Ecto neural progenitor cell (in vitro differentiated cells): ENCODE measurements at regions not wholly inside any gene's neighbourhood (a gene's known extent, or its start where the extent isn't known, plus 50 kb on each side); places are given as distances from the start of the nearest gene placed in this dataset.

Experiments used
- DNase-seq: peaks from one replicate; pipeline ENCODE4 v3.0.0-alpha.2; 2018; ENCODE audit warnings: low spot score

GRCh38 chr12:40557980-40558379, 134.3 kb upstream of the CNTN1 start:
- DNase-seq, result no peak

DNA sequence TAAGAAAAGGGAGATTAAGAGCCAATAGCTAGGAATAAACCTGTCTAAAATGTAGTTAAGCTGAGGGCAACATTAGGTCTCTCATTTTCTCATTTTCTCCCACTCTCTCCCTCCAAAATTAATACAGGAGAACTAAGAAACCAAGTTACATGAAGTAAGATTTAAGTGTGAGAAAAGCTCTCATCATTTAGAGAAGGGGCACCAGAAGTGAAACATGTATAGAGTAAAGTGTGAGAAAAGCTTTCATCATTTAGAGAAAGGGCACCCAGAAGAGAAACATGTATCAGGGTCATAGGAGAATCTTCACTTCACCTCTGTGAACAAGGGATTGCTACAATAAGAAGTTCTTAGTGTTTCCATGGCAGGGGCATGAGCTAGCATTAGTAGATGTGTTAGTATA, 132.4 kb upstream of the CNTN1 start:
- DNase-seq, result no peak

DNA sequence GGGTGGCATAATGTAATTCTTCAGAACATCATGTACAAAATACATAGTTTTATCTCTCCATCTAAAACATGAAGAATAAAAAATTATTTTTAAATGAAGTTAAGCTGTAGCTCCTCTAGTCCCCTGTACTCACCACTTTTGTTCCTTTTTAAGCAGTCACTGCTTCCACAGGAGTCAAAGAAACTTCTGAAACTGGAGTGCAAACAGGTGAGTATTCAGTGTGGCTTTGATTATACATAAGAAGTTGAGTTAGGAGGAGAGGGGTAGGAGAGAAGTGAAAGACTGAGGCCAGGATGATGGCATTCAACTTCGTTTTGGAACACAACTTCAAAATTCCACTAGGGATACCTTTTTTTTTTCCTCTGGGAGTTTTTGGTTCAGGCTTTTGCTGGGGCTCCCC, 131.4 kb upstream of the CNTN1 start:
- DNase-seq, result no peak

GRCh38 chr12:40561395-40561966, 130.8 kb upstream of the CNTN1 start:
- DNase-seq, result no peak

DNA sequence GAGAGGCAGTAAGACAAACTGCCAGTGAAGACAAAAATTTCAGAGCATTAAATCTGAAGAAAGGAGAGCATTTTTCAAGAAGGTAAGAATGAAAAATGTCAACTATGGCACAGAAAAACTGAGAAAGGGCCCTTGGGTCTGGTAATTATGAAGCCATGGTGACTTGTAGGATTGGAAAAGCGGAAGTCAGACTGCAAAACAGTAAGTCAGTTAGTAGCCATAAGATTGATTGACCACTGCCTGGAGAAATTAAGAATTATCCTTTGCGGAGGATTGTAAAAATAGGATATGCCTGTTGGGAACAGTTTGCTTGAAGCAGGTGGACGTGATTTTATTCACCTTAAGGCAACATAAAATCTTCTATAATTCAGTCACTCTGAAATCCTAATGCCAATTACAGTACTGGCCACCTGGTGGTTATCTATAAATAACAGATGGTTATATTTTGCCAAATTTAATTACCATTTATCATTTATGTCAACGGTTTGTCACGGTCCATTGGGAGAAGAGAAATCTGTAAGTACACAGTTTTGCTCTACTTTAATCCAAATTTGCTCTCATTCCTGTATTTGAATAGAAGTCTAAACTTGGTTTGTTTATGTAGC, 127.1 kb upstream of the CNTN1 start:
- DNase-seq, result no peak

DNA sequence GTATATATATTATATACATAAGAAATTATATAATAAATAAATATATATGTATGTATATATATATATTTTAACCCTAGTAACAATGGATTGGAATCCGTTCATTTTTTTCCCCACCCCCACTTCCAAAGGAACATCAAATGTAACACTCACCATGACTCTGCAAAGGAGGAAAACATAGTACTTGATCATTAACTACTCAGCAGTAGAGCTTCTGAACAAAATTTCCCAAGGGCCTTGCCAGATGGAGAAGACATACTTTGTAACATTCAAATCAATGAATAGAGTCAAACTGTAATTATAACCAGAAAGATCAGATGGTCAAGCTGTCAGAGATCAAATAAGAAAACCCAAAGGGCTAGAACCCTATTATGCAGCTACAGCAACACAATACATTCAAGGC, 126.0 kb upstream of the CNTN1 start:
- DNase-seq, result no peak

DNA sequence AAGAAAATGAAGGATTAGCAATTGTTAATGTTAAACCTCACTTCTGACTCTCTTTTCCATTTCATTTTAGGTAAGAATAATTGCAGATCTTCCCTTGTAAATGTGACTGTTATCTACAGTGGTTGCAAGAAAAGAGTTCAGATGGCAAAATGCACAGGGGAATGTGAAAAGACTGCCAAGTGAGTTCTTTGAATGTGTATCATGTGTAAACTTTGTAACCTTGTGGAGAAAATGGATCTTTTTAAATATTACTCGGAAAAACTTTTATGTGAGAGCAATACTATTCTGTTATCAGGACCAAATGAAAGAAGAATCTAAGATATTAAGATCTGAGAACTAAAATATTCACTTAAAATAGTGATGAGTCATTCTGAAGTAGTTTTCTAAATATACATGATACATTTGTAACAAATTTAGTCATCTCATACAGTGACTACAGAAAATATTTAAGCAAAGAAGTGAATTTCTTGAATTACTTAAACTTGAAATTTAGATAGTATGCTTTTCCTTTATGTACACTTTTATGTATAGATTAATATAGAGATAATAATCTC, 122.5 kb upstream of the CNTN1 start:
- no peak for DNase-seq

DNA sequence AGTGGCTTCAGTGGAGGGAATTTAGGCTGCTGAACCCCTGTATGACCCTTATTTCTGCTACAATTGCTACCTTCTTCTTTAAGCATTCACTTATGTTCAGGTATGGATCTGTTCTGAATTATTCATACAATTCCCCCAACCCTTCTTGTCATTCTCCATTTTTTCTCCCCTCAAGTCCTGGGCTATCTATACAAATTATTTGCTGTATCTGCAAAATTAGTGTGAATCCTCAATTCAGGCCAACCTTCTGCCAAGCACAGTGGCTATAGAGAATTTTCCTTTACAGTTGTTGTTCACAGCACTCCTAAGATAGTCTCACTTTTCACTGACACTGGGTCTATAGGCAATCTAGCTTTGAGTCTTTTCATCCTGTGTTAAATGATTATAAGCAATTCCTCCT, 119.2 kb upstream of the CNTN1 start:
- no peak for DNase-seq

DNA sequence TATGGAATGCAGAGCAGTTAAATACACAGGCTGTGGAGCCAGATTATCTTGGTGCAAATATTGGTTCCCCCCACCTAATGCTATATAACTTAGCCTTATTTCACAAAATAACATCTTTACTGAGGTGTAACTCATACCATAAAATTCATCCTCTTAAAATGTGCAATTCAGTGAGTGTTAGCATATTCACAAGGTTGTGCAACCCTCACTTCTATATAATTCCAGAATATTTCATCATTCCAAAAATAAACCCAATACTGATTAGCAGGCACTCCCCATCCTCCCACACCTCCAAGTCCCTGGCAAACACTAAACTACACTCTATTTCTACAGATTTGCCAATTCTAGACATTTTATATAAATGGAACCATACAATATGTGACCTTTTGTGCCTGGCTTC, 116.3 kb upstream of the CNTN1 start:
- no peak for DNase-seq

GRCh38 chr12:40577834-40578233, 114.4 kb upstream of the CNTN1 start:
- DNase-seq, result no peak

- DNase-seq, result no peak
These were observed 112.6 kb upstream of the CNTN1 start for GRCh38 chr12:40579687-40580086.

- no peak for DNase-seq
These were observed 111.9 kb upstream of the CNTN1 start for GRCh38 chr12:40580346-40580745.

DNA sequence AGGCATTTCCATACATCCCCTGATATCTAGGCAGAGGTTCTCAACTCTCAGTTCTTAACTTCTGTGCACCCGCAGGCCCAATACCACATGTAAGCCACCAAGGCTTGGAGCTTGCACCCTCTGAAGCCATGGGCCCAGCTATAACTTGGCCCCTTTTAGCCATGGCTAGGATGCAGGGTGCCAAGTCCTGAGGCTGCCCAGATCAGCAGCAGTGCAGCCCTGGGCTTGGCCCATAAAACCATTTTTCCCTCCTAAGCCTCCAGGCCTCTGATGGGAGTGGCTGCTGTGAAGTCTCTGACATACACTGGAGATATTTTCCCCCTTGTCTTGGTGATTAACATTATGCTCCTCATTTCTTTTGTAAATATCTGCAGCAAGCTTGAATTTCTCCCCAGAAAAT, 110.3 kb upstream of the CNTN1 start:
- DNase-seq, result no peak

GRCh38 chr12:40583743-40584142, 108.5 kb upstream of the CNTN1 start:
- no peak for DNase-seq

GRCh38 chr12:40584763-40585162, 107.5 kb upstream of the CNTN1 start:
- no peak for DNase-seq

DNA sequence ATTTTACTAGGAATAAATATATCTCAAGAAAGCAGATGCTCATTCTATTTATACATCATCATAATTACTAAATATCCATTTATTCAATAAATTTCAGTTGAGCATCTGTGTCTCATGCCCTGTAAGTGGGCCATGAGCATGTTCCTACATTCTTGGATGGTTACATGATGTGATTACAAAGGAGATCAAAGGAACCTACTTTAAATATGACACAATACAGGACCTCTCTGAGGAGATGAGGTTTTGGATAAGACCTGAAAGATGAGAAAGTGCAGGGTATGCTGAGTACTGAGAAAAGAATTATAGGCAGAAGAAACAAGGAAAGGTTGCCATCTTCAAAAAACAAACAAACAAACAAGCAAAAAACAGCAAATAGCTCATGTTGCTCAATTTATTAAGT, 105.4 kb upstream of the CNTN1 start:
- DNase-seq, result no peak

- DNase-seq, result no peak
These were observed 104.8 kb upstream of the CNTN1 start for GRCh38 chr12:40587421-40587820.

- no peak for DNase-seq
These were observed 104.3 kb upstream of the CNTN1 start for GRCh38 chr12:40587970-40588369.

- no peak for DNase-seq
These were observed 95.1 kb upstream of the CNTN1 start for GRCh38 chr12:40597133-40597532.

- DNase-seq, result no peak
These were observed 94.2 kb upstream of the CNTN1 start for GRCh38 chr12:40598073-40598472.

- no peak for DNase-seq
These were observed 89.7 kb upstream of the CNTN1 start for GRCh38 chr12:40602562-40602961.

DNA sequence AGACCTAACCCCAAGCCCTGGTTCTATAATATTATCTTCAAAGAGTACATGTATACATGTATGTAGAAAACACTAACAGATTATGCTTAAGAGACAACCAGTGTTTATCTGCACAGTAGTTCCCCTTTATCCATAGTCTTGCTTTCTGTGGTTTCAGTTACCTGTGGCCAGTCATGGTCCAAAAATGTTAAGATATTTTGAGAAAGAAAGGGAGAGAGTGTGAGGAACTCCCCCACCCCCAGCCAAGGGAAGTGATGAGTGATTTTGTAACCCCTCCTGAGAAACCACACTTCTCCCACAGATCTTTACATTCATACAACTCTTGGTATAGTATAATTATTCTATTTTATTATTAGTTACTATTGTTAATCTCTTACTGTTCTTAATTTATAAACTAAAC, 77.3 kb upstream of the CNTN1 start:
- no peak for DNase-seq

GRCh38 chr12:40615590-40615989, 76.6 kb upstream of the CNTN1 start:
- DNase-seq, result no peak

DNA sequence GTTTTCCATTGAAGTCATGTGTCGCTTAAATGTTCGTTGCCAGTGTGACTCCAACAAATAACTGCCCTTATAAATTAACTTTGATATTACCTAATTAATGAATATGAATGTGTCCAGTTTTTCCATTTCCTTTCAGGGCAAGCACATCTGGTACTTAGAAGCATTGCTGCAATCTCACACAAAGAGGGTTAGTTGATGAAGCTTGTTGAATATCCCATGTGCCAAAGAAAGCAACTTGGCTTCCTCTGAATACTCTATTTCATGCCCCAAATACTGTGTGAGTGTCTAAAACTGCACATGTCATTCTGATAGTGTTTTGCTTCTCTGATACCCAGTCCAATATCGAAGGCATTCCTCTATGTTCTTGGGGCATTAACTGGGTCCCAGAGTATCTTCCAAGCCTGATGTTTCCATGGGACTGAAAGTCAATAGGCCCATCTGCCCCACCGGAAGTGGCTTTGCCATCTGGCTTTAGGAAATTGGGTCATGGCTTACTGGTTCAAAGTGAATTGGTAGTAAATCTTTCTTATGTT, 75.8 kb upstream of the CNTN1 start:
- DNase-seq, result no peak
